Activated naive CD8-positive, alpha-beta T cell treated with anti-CD3 and anti-CD28 coated beads, Interleukin-2, amount 50 U/mL, for 24 hours (primary cell): ENCODE measurements at regions not wholly inside any gene's neighbourhood (a gene's known extent, or its start where the extent isn't known, plus 50 kb on each side); places are given as distances from the start of the nearest gene placed in this dataset.
A peak's percentile ranks its signal among the peaks of the same experiment; 100 is the strongest.

Source experiments
- ATAC-seq: fragments of 150-1000 bp; cut with Tn5 transposase; one replicate; pipeline ENCODE4 v1.10.0; 2021
- DNase-seq: peaks from one replicate; pipeline ENCODE4 v3.0.0; 2021
- H3K27ac Mint-ChIP-seq: one replicate; pipeline ENCODE4 v1.8.0; 2021; ENCODE audit warnings: mild to moderate bottlenecking, mixed read lengths
- H3K27me3 Mint-ChIP-seq: one replicate; pipeline ENCODE4 v1.8.0; 2021; ENCODE audit warnings: mixed read lengths
- H3K36me3 Mint-ChIP-seq: one replicate; pipeline ENCODE4 v1.8.0; 2021; ENCODE audit warnings: low read depth, mixed read lengths
- H3K4me1 Mint-ChIP-seq: one replicate; pipeline ENCODE4 v1.8.0; 2021; ENCODE audit warnings: mixed read lengths
- H3K4me3 Mint-ChIP-seq: one replicate; pipeline ENCODE4 v1.8.0; 2021; ENCODE audit warnings: mild to moderate bottlenecking, moderate library complexity, mixed read lengths
- H3K9me3 Mint-ChIP-seq: one replicate; pipeline ENCODE4 v1.8.0; 2021; ENCODE audit warnings: mixed read lengths

DNA sequence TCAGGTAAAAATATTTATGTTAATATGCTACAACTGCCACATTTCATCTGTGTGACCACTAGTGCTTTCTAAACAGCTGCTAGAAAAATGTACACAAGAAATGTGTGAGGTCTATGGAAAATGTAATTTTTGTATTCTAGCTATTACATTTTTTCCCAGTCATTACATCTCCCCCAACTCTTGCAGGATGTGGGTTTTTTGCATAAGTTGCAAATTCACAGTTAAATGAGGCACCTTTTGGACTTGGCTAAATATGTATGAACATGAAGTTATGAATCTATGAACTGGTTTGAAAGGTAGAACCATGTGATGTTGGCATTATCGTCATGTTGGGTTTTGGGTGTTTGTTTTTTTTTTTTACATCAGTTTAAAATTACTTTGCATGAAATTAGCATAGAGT, 590.4 kb upstream of the WWC1 start:
- H3K36me3 Mint-ChIP-seq = no peaks in the 10 kb centered on the region
- no peaks in the 10 kb centered on the region for H3K27me3 Mint-ChIP-seq
- ATAC-seq = no peak
- no peak for DNase-seq
- no peaks in the 10 kb centered on the region for H3K4me1 Mint-ChIP-seq
- H3K4me3 Mint-ChIP-seq = no peak overlapping the region
- H3K27ac Mint-ChIP-seq = no peak overlapping the region
- H3K9me3 Mint-ChIP-seq = no peaks in the 10 kb centered on the region

- H3K4me1 Mint-ChIP-seq = no peaks in the 10 kb centered on the region
- no peaks in the 10 kb centered on the region for H3K27me3 Mint-ChIP-seq
- H3K9me3 Mint-ChIP-seq = no peaks in the 10 kb centered on the region
- H3K27ac Mint-ChIP-seq = no peak overlapping the region
- DNase-seq (no peak), ATAC-seq (no peak)
- H3K4me3 Mint-ChIP-seq = no peak overlapping the region
- no peaks in the 10 kb centered on the region for H3K36me3 Mint-ChIP-seq
Measured at GRCh38 chr5:167702014-167702413, 589.4 kb upstream of the WWC1 start.

- no peaks in the 10 kb centered on the region for H3K4me1 Mint-ChIP-seq
- no peaks in the 10 kb centered on the region for H3K9me3 Mint-ChIP-seq
- no peak overlapping the region for H3K4me3 Mint-ChIP-seq
- DNase-seq = no peak
- no peak for ATAC-seq
- no peaks in the 10 kb centered on the region for H3K36me3 Mint-ChIP-seq
- no peaks in the 10 kb centered on the region for H3K27me3 Mint-ChIP-seq
- no peak overlapping the region for H3K27ac Mint-ChIP-seq
Measured at GRCh38 chr5:167708449-167708848, 583.0 kb upstream of the WWC1 start.

DNA sequence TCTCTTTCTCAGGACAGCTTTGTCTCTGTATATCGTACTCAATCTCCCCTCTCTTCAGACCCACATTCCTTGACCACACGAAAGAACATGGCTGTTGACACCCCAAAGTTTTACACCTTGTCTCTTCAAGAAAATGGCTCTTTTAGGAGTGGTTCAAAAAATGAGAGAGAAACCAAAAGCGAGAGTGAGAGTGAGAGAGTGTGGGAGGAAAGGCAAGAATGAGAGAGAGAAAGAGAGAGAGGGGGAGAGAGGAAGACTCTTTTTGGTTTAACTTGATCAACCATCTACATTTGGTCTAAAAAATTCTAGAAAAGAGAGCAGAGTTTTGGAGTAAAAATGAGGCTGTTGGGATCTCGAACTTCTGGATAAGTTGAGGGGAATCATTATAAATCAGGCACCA, 581.8 kb upstream of the WWC1 start:
- Mint-ChIP-seq H3K9me3 (no peaks in the 10 kb centered on the region), H3K27me3 (no peaks in the 10 kb centered on the region), H3K36me3 (no peaks in the 10 kb centered on the region), H3K4me3 (no peak overlapping the region), H3K27ac (no peak overlapping the region), H3K4me1 (no peaks in the 10 kb centered on the region)
- no peak for DNase-seq
- ATAC-seq = no peak

GRCh38 chr5:167710444-167711073, 580.9 kb upstream of the WWC1 start:
- no peak for ATAC-seq
- H3K4me3 Mint-ChIP-seq = no peak overlapping the region
- H3K9me3 Mint-ChIP-seq = no peaks in the 10 kb centered on the region
- DNase-seq = no peak
- no peaks in the 10 kb centered on the region for H3K36me3 Mint-ChIP-seq
- no peaks in the 10 kb centered on the region for H3K4me1 Mint-ChIP-seq
- no peak overlapping the region for H3K27ac Mint-ChIP-seq
- H3K27me3 Mint-ChIP-seq = no peaks in the 10 kb centered on the region

GRCh38 chr5:167712986-167713585, 578.4 kb upstream of the WWC1 start:
- ATAC-seq = no peak
- peaks cover 2% of the 10 kb centered on the region for H3K27me3 Mint-ChIP-seq
- H3K4me3 Mint-ChIP-seq = no peak overlapping the region
- H3K27ac Mint-ChIP-seq = no peak overlapping the region
- H3K4me1 Mint-ChIP-seq = no peaks in the 10 kb centered on the region
- H3K9me3 Mint-ChIP-seq = no peaks in the 10 kb centered on the region
- no peak for DNase-seq
- H3K36me3 Mint-ChIP-seq = no peaks in the 10 kb centered on the region

DNA sequence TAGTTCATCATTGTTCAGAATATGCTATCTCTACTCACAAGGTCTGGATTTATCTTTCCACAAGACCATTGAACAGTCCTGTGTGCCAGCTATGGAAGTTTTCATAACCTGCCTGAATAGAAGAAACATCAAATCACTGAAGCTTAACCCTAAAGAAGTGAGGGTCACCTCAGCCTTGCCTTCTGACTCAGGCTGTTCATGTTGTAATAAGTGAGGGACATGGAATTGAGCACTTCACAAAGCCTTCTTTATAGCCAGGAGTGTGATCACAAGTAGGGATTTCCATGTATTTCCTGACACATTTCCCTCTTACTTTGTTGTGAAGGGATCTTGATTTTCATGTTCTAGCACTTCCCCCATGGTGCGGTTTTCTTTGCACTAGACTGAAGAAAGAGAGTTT, 577.5 kb upstream of the WWC1 start:
- DNase-seq (no peak), ATAC-seq (no peak)
- no peaks in the 10 kb centered on the region for H3K36me3 Mint-ChIP-seq
- H3K4me1 Mint-ChIP-seq = no peaks in the 10 kb centered on the region
- H3K4me3 Mint-ChIP-seq = no peak overlapping the region
- H3K27ac Mint-ChIP-seq = no peak overlapping the region
- H3K9me3 Mint-ChIP-seq = no peaks in the 10 kb centered on the region
- H3K27me3 Mint-ChIP-seq = peaks cover 5% of the 10 kb centered on the region

GRCh38 chr5:167716126-167716775, 575.2 kb upstream of the WWC1 start:
- no peak for ATAC-seq
- H3K4me3 Mint-ChIP-seq = no peak overlapping the region

GRCh38 chr5:167720259-167720658, 571.2 kb upstream of the WWC1 start:
- no peak for DNase-seq

More at GRCh38 chr5:167716126-167716775, 575.2 kb upstream of the WWC1 start:
- H3K27me3 Mint-ChIP-seq = peaks cover 7% of the 10 kb centered on the region
- no peaks in the 10 kb centered on the region for H3K9me3 Mint-ChIP-seq
- H3K36me3 Mint-ChIP-seq = no peaks in the 10 kb centered on the region
- H3K27ac Mint-ChIP-seq = no peak overlapping the region
- H3K4me1 Mint-ChIP-seq = no peaks in the 10 kb centered on the region
- no peak for DNase-seq

GRCh38 chr5:167720676-167721260, 570.7 kb upstream of the WWC1 start:
- H3K36me3 Mint-ChIP-seq = no peaks in the 10 kb centered on the region
- no peaks in the 10 kb centered on the region for H3K9me3 Mint-ChIP-seq
- peaks cover 11% of the 10 kb centered on the region for H3K27me3 Mint-ChIP-seq
- no peaks in the 10 kb centered on the region for H3K4me1 Mint-ChIP-seq
- H3K27ac Mint-ChIP-seq = no peak overlapping the region
- ATAC-seq (no peak), DNase-seq (no peak)
- no peak overlapping the region for H3K4me3 Mint-ChIP-seq

More at GRCh38 chr5:167720259-167720658, 571.2 kb upstream of the WWC1 start:
- no peaks in the 10 kb centered on the region for H3K4me1 Mint-ChIP-seq
- ATAC-seq = no peak
- peaks cover 11% of the 10 kb centered on the region for H3K27me3 Mint-ChIP-seq
- H3K4me3 Mint-ChIP-seq = no peak overlapping the region
- no peak overlapping the region for H3K27ac Mint-ChIP-seq
- no peaks in the 10 kb centered on the region for H3K36me3 Mint-ChIP-seq
- H3K9me3 Mint-ChIP-seq = no peaks in the 10 kb centered on the region

- H3K4me1 Mint-ChIP-seq = no peaks in the 10 kb centered on the region
- no peaks in the 10 kb centered on the region for H3K9me3 Mint-ChIP-seq
- H3K27me3 Mint-ChIP-seq = peaks cover 11% of the 10 kb centered on the region
- ATAC-seq (no peak), DNase-seq (no peak)
- no peak overlapping the region for H3K4me3 Mint-ChIP-seq
- H3K36me3 Mint-ChIP-seq = no peaks in the 10 kb centered on the region
- no peak overlapping the region for H3K27ac Mint-ChIP-seq
Measured at GRCh38 chr5:167721926-167722440, 569.5 kb upstream of the WWC1 start.

- ATAC-seq (peak; percentile 28), DNase-seq (peak; percentile 61)
- Mint-ChIP-seq H3K27me3 (peaks cover 6% of the 10 kb centered on the region), H3K4me1 (no peaks in the 10 kb centered on the region), H3K36me3 (no peaks in the 10 kb centered on the region), H3K27ac (no peak overlapping the region), H3K9me3 (no peaks in the 10 kb centered on the region), H3K4me3 (no peak overlapping the region)
Measured at GRCh38 chr5:167723254-167723871, 568.1 kb upstream of the WWC1 start.

- H3K9me3 Mint-ChIP-seq = no peaks in the 10 kb centered on the region
- no peak overlapping the region for H3K4me3 Mint-ChIP-seq
- no peaks in the 10 kb centered on the region for H3K4me1 Mint-ChIP-seq
- DNase-seq (no peak), ATAC-seq (no peak)
- no peaks in the 10 kb centered on the region for H3K36me3 Mint-ChIP-seq
- H3K27me3 Mint-ChIP-seq = peaks cover 3% of the 10 kb centered on the region
- no peak overlapping the region for H3K27ac Mint-ChIP-seq
Measured at GRCh38 chr5:167725264-167725663, 566.2 kb upstream of the WWC1 start.

GRCh38 chr5:167725741-167726140, 565.7 kb upstream of the WWC1 start:
- DNase-seq = no peak
- no peaks in the 10 kb centered on the region for H3K4me1 Mint-ChIP-seq
- H3K9me3 Mint-ChIP-seq = no peaks in the 10 kb centered on the region
- no peak for ATAC-seq
- H3K36me3 Mint-ChIP-seq = no peaks in the 10 kb centered on the region
- peaks cover 3% of the 10 kb centered on the region for H3K27me3 Mint-ChIP-seq
- no peak overlapping the region for H3K4me3 Mint-ChIP-seq
- H3K27ac Mint-ChIP-seq = no peak overlapping the region
